B cell (primary cell): ENCODE measurements at regions not wholly inside any gene's neighbourhood (a gene's known extent, or its start where the extent isn't known, plus 50 kb on each side); places are given as distances from the start of the nearest gene placed in this dataset.

Experiments
- ATAC-seq: fragments of 200-7000 bp; cut with Tn5 transposase; one replicate; pipeline ENCODE4 v1.10.0; 2021; ENCODE audit warnings: low read depth, mild to moderate bottlenecking, moderate number of reproducible peaks, moderate library complexity
- CTCF ChIA-PET: fragments of 350-600 bp; sonication (Branson Sonifier 250); formaldehyde crosslinking; loops from one replicate; lab custom pipeline; 2021; ENCODE audit warnings: antibody characterized with exemption, inconsistent platforms; lab: Charles Lee
- POLR2A ChIA-PET: fragments of 350-600 bp; sonication (Branson Sonifier 250); formaldehyde crosslinking; loops from one replicate; lab custom pipeline; 2021; ENCODE audit warnings: antibody characterized with exemption; lab: Charles Lee
- DNase-seq: peaks from one replicate; pipeline ENCODE4 v3.0.0; 2013
- H2AFZ ChIP-seq: 2 replicates; pipeline ENCODE4 v1.6.1; 2012; ENCODE audit warnings: mild to moderate bottlenecking, low read depth, low read length; ENCODE audit not compliant: insufficient read depth, poor library complexity, severe bottlenecking
- H3K27ac ChIP-seq, 2 donors: 1 replicate in 1 of 2; 2 replicates in 1 of 2; pipeline ENCODE4 v1.5.1; 2012 to 2013; ENCODE audit warnings: low read length in 2 of 2, mild to moderate bottlenecking in 2 of 2, moderate library complexity in 1 of 2
- H3K27me3 ChIP-seq, 4 experiments: fragments of 200-600 bp in 1 of 4; sonication (generic) in 1 of 4; replicated peaks in 1 of 4; 1 replicate in 2 of 4; 2 replicates in 2 of 4; pipeline versions ENCODE4 v1.6.1 to v1.7.0; 2013 to 2016; ENCODE audit warnings: low read length in 3 of 4, mild to moderate bottlenecking in 2 of 4, mixed read lengths in 1 of 4, moderate library complexity in 1 of 4; ENCODE audit not compliant: insufficient read depth in 4 of 4, control insufficient read depth in 3 of 4; ENCODE audit errors: control extremely low read depth in 1 of 4
- H3K36me3 ChIP-seq, 2 experiments: replicated peaks in 1 of 2; 1 replicate in 1 of 2; 2 replicates in 1 of 2; pipeline versions ENCODE4 v1.6.1 to v1.7.1; 2013; ENCODE audit warnings: low read length in 1 of 2; ENCODE audit not compliant: insufficient read depth in 2 of 2, control insufficient read depth in 1 of 2; ENCODE audit errors: control extremely low read depth in 1 of 2, extremely low read depth in 1 of 2
- H3K4me1 ChIP-seq, 2 donors: fragments of 200-600 bp in 1 of 2; sonication (generic) in 1 of 2; 1 replicate in 1 of 2; 2 replicates in 1 of 2; pipeline versions ENCODE4 v1.5.1 to v1.6.1; 2013 to 2017; ENCODE audit warnings: low read length in 2 of 2; ENCODE audit not compliant: control insufficient read depth in 2 of 2, insufficient read depth in 2 of 2
- H3K4me2 ChIP-seq: replicated peaks from 2 replicates; pipeline ENCODE3; 2012; ENCODE audit warnings: mild to moderate bottlenecking, low read depth, low read length; ENCODE audit not compliant: poor library complexity, severe bottlenecking
- H3K4me3 ChIP-seq, 5 experiments: fragments of 200-600 bp in 1 of 5; sonication (generic) in 1 of 5; 1 replicate in 3 of 5; 2 replicates in 2 of 5; pipeline versions ENCODE4 v1.5.1 to v1.7.0; 2011 to 2016; ENCODE audit warnings: low read length in 4 of 5, mild to moderate bottlenecking in 4 of 5, low read depth in 2 of 5, control low read depth in 1 of 5, moderate library complexity in 1 of 5; ENCODE audit not compliant: insufficient read depth in 1 of 5; ENCODE audit errors: control extremely low read depth in 1 of 5, extremely low read depth in 1 of 5
- H3K79me2 ChIP-seq: fragments of 200-600 bp; sonication (generic); one replicate; pipeline ENCODE4 v1.6.0; 2016; ENCODE audit warnings: low read length; ENCODE audit not compliant: control insufficient read depth, insufficient read depth
- H3K9ac ChIP-seq: fragments of 200-600 bp; sonication (generic); 2 replicates; pipeline ENCODE4 v1.6.1; 2017; ENCODE audit warnings: mild to moderate bottlenecking, low read length, moderate library complexity
- H3K9me3 ChIP-seq, 3 donors: one replicate each; pipeline versions ENCODE4 v1.6.1 to v1.7.1; 2013; ENCODE audit warnings: low read length in 2 of 3; ENCODE audit not compliant: control insufficient read depth in 2 of 3, insufficient read depth in 1 of 3; ENCODE audit errors: control extremely low read depth in 1 of 3
- H4K20me1 ChIP-seq: 2 replicates; pipeline ENCODE4 v1.6.0; 2012; ENCODE audit warnings: mild to moderate bottlenecking, low read length; ENCODE audit not compliant: insufficient read depth, control insufficient read depth, poor library complexity, severe bottlenecking
- H3K27ac Mint-ChIP-seq: one replicate; pipeline ENCODE4 v1.8.0; 2021; ENCODE audit warnings: mixed read lengths
- H3K27me3 Mint-ChIP-seq: one replicate; pipeline ENCODE4 v1.8.0; 2021; ENCODE audit warnings: mixed read lengths
- H3K4me1 Mint-ChIP-seq: one replicate; pipeline ENCODE4 v1.8.0; 2021; ENCODE audit warnings: mixed read lengths
- H3K4me3 Mint-ChIP-seq: one replicate; pipeline ENCODE4 v1.8.0; 2021; ENCODE audit warnings: mixed read lengths
- H3K9me3 Mint-ChIP-seq: one replicate; pipeline ENCODE4 v1.8.0; 2022; ENCODE audit warnings: mixed read lengths; ENCODE audit not compliant: insufficient read depth
- EZH2 ChIP-seq: IDR thresholded peaks from 2 replicates; pipeline ENCODE4 v1.6.1; 2012; ENCODE audit warnings: borderline replicate concordance, low read depth, mild to moderate bottlenecking, moderate library complexity, low read length; ENCODE audit not compliant: insufficient read depth, poor library complexity, severe bottlenecking
- WGBS: methylation state at CpG from one replicate; pipeline ENCODE4 v1.1.5; 2013; ENCODE audit warnings: missing lambda C conversion rate; ENCODE audit not compliant: insufficient coverage; 5-methylcytosine and 5-hydroxymethylcytosine counted together
- intact Hi-C: fragments of 100-400 bp; cut with micrococcal nuclease; formaldehyde crosslinking; loops from one replicate; pipeline ENCODE4 v1.10.0; 2022
- TF ChIP-seq, protein P1 (sequence below): fragments of 200-600 bp; IDR thresholded peaks from one replicate; pipeline ENCODE4 v1.8.0; 2022; ENCODE audit warnings: antibody characterized with exemption, mild to moderate bottlenecking

DNA sequence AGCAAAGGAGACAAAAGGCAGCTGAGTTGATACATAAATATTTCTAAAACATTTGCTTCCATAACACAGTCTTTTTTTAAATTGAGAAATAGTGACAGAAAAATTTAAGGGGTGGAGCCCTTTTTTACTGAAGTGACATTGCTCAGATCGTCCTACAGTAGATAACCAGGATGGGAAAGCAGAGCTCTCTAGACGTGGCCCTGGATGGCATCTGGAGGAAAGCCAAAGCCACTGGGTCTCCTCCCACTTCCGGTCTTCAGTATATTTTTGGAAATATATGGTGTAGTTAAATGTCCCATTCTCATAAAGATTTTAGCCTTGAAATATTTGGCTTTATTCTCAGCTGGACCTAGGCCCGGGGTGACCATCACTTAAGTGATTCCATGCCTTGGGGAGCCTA, 326.1 kb downstream of the ZNF621 start:
- Histone ChIP-seq H3K4me1 (no peaks in the 10 kb centered on the region), H3K36me3 (no peaks in the 10 kb centered on the region), H3K27ac (no peak overlapping the region), H3K27me3 (no peaks in the 10 kb centered on the region), H3K9ac (no peak overlapping the region), H4K20me1 (no peaks in the 10 kb centered on the region), H3K9me3 (peaks cover 0 to 1% (median 0%) of the 10 kb centered on the region in 3 donors), H3K4me3 (no peak overlapping the region), H3K79me2 (no peaks in the 10 kb centered on the region), H3K4me2 (no peak overlapping the region), H2AFZ (no peak overlapping the region)
- no peak for TF ChIP-seq EZH2
- TF ChIP-seq, protein P1, sequence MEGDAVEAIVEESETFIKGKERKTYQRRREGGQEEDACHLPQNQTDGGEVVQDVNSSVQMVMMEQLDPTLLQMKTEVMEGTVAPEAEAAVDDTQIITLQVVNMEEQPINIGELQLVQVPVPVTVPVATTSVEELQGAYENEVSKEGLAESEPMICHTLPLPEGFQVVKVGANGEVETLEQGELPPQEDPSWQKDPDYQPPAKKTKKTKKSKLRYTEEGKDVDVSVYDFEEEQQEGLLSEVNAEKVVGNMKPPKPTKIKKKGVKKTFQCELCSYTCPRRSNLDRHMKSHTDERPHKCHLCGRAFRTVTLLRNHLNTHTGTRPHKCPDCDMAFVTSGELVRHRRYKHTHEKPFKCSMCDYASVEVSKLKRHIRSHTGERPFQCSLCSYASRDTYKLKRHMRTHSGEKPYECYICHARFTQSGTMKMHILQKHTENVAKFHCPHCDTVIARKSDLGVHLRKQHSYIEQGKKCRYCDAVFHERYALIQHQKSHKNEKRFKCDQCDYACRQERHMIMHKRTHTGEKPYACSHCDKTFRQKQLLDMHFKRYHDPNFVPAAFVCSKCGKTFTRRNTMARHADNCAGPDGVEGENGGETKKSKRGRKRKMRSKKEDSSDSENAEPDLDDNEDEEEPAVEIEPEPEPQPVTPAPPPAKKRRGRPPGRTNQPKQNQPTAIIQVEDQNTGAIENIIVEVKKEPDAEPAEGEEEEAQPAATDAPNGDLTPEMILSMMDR = no peak
- Mint-ChIP-seq H3K9me3 (no peaks in the 10 kb centered on the region), H3K27me3 (no peaks in the 10 kb centered on the region), H3K4me1 (no peaks in the 10 kb centered on the region), H3K4me3 (no peak overlapping the region), H3K27ac (no peak overlapping the region)
- POLR2A ChIA-PET = no interaction called here
- 50% methylated on average over 2 of the region's 4 CpGs for WGBS
- no peak for DNase-seq
- no peak for ATAC-seq
- CTCF ChIA-PET = no interaction called here
- intact Hi-C loops = no loop called here

DNA sequence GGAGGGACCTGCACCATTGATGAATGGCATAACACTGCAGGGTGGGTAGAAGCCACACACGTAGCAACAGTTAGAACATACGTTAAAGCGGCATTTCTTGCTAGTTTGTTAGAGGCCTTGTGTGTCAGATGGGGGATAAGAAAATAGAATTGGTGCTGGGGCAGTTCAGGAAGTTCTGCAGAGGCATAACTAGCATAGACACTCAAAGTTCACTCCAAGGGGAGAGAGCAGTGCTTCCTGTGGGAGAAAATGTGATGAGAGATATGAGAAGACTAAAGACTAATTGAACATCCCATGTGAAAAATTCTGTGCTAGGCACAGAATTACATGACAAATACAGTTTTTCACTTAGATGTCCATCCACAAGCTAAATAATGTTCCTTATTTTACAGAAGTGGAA, 327.1 kb downstream of the ZNF621 start:
- Mint-ChIP-seq H3K4me1 (no peaks in the 10 kb centered on the region), H3K9me3 (no peaks in the 10 kb centered on the region), H3K27me3 (no peaks in the 10 kb centered on the region), H3K4me3 (no peak overlapping the region), H3K27ac (no peak overlapping the region)
- WGBS = no CpG with 5 or more reads among the region's 3 CpGs
- ChIA-PET CTCF (no interaction called here), POLR2A (no interaction called here)
- DNase-seq (no peak), ATAC-seq (no peak)
- Histone ChIP-seq H2AFZ (no peak overlapping the region), H3K9ac (no peak overlapping the region), H3K4me1 (no peaks in the 10 kb centered on the region), H3K9me3 (no peaks in the 10 kb centered on the region), H4K20me1 (no peaks in the 10 kb centered on the region), H3K27ac (no peak overlapping the region), H3K79me2 (no peaks in the 10 kb centered on the region), H3K36me3 (no peaks in the 10 kb centered on the region), H3K27me3 (no peaks in the 10 kb centered on the region), H3K4me2 (no peak overlapping the region), H3K4me3 (no peak overlapping the region)
- no peak for TF ChIP-seq EZH2
- TF ChIP-seq, protein P1 = no peak
- intact Hi-C loops = no loop called here
